ENCODE measurements at regions not wholly inside any gene's neighbourhood (a gene's known extent, or its start where the extent isn't known, plus 50 kb on each side); places are given as distances from the start of the nearest gene placed in this dataset.

GRCh38 chr6:167566711-167567141 lies 241.8 kb downstream of the TTLL2 start:
- TF ChIP-seq HDGF (IDR thresholded peaks at IDR 0.05; ENCODE audit: borderline replicate concordance) (no peak), SUZ12 (IDR thresholded peaks at IDR 0.05) (no peak), BHLHE40 (IDR thresholded peaks at IDR 0.05; ENCODE audit: borderline replicate concordance) (no peak), PKNOX1 (IDR thresholded peaks at IDR 0.05) (no peak), ELF4 (IDR thresholded peaks at IDR 0.05) (no peak), FOXM1 (IDR thresholded peaks at IDR 0.05; ENCODE audit: borderline replicate concordance) (no peak), FOXA1 (IDR thresholded peaks at IDR 0.05) (no peak), TARDBP (IDR thresholded peaks at IDR 0.05) (no peak), SP1 (IDR thresholded peaks at IDR 0.05) (no peak)

Data from HEK293T (cell line).